Bronchial epithelial cell (primary cell): ENCODE measurements at regions not wholly inside any gene's neighbourhood (a gene's known extent, or its start where the extent isn't known, plus 50 kb on each side); places are given as distances from the start of the nearest gene placed in this dataset.

Source experiments
- DNase-seq: peaks from one replicate; pipeline ENCODE4 v3.0.0-alpha.2; 2010; ENCODE audit warnings: low read depth
- FAIRE-seq: peaks from 2 replicates; lab custom pipeline; 2011; peaks lifted over from hg19 to GRCh38; lab: Jason Lieb, UNC
- H3K27me3 ChIP-seq: 2 replicates; pipeline ENCODE4 v1.5.1; 2011; ENCODE audit warnings: low read length; ENCODE audit not compliant: control insufficient read depth, insufficient read depth
- H3K36me3 ChIP-seq: 2 replicates; pipeline ENCODE4 v1.5.1; 2011; ENCODE audit warnings: low read length; ENCODE audit not compliant: control insufficient read depth, insufficient read depth
- H3K4me3 ChIP-seq: 2 replicates; pipeline ENCODE4 v1.5.1; 2011; ENCODE audit warnings: mild to moderate bottlenecking, low read depth, low read length, control low read depth
- CTCF ChIP-seq: IDR thresholded peaks from 2 replicates; pipeline ENCODE4 v1.5.1; 2011; ENCODE audit warnings: mild to moderate bottlenecking, moderate library complexity, low read length, control low read depth, inconsistent platforms; ENCODE audit not compliant: insufficient read depth, severe bottlenecking

GRCh38 chr4:30642567-30642966, 77.6 kb upstream of the PCDH7 start:
- FAIRE-seq (no peak), DNase-seq (no peak)
- TF ChIP-seq CTCF: no peak

DNA sequence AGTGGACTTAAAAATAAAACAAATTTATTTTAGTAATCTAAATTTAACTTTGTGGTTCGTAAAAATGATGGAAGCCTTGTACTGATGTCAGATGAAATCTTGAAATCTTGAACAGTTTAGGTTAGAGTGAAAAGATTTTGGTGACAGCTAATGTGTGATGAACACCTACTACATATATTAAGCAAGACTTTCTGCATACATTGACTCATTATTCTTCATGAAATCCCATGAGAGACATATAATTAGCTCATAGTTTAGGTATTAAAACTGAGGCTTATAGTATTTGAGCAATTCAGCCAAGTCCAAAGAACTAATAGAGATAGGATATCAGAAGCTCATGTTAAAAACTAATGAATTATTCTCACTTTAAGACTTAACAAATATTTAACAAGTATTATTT, 66.9 kb upstream of the PCDH7 start:
- no peak overlapping the region for H3K4me3 ChIP-seq
- FAIRE-seq (no peak), DNase-seq (peak; percentile 62)
- H3K36me3 ChIP-seq: no peaks in the 10 kb centered on the region
- no peaks in the 10 kb centered on the region for H3K27me3 ChIP-seq
- no peak for TF ChIP-seq CTCF

More at GRCh38 chr4:30642567-30642966, 77.6 kb upstream of the PCDH7 start:
- H3K36me3 ChIP-seq: no peaks in the 10 kb centered on the region
- H3K27me3 ChIP-seq: no peaks in the 10 kb centered on the region
- no peak overlapping the region for H3K4me3 ChIP-seq

GRCh38 chr4:30656828-30657227, 63.3 kb upstream of the PCDH7 start:
- Histone ChIP-seq H3K4me3 (no peak overlapping the region), H3K27me3 (no peaks in the 10 kb centered on the region), H3K36me3 (no peaks in the 10 kb centered on the region)
- no peak for DNase-seq
- no peak for FAIRE-seq
- TF ChIP-seq CTCF: no peak

- no peaks in the 10 kb centered on the region for H3K27me3 ChIP-seq
- FAIRE-seq: no peak
- no peaks in the 10 kb centered on the region for H3K36me3 ChIP-seq
- no peak for DNase-seq
- TF ChIP-seq CTCF: no peak
- no peak overlapping the region for H3K4me3 ChIP-seq
These were observed 52.2 kb upstream of the PCDH7 start for GRCh38 chr4:30667919-30668318.

GRCh38 chr4:30670206-30670605, 50.0 kb upstream of the PCDH7 start:
- no peak for FAIRE-seq
- TF ChIP-seq CTCF: no peak
- Histone ChIP-seq H3K36me3 (no peaks in the 10 kb centered on the region), H3K27me3 (no peaks in the 10 kb centered on the region), H3K4me3 (no peak overlapping the region)
- no peak for DNase-seq
